HFFc6 (cell line): ENCODE measurements at regions not wholly inside any gene's neighbourhood (a gene's known extent, or its start where the extent isn't known, plus 50 kb on each side); places are given as distances from the start of the nearest gene placed in this dataset.

Experiments
- DNase-seq: peaks from one replicate; pipeline ENCODE4 v3.0.0-alpha.2; 2018
- H3K27ac Mint-ChIP-seq: 2 replicates; pipeline ENCODE4 v1.8.0; 2020; ENCODE audit warnings: mild to moderate bottlenecking, mixed read lengths
- H3K27me3 Mint-ChIP-seq: 2 replicates; pipeline ENCODE4 v1.8.0; 2021; ENCODE audit warnings: mild to moderate bottlenecking, moderate library complexity, mixed read lengths; ENCODE audit not compliant: insufficient read depth
- H3K36me3 Mint-ChIP-seq: 2 replicates; pipeline ENCODE4 v1.8.0; 2021; ENCODE audit warnings: low read depth, mixed read lengths
- H3K4me1 Mint-ChIP-seq: 2 replicates; pipeline ENCODE4 v1.8.0; 2020; ENCODE audit warnings: low read depth, mixed read lengths
- H3K4me3 Mint-ChIP-seq: 2 replicates; pipeline ENCODE4 v1.8.0; 2020; ENCODE audit warnings: mild to moderate bottlenecking, moderate library complexity, mixed read lengths
- H3K9me3 Mint-ChIP-seq: 2 replicates; pipeline ENCODE4 v1.8.0; 2020; ENCODE audit warnings: mild to moderate bottlenecking, mixed read lengths
- TF ChIP-seq, protein P1 (sequence below): fragments of 200-600 bp; sonication (generic); IDR thresholded peaks from 2 replicates; pipeline ENCODE4 v1.5.0; 2021; ENCODE audit warnings: antibody characterized with exemption, mild to moderate bottlenecking

- Mint-ChIP-seq H3K27me3 (peaks cover 2% of the 10 kb centered on the region; the same call in 1 of the 2 replicates), H3K27ac (peak overlapping the region; percentile 80), H3K4me3 (peak overlapping the region; percentile 37), H3K9me3 (no peaks in the 10 kb centered on the region), H3K4me1 (peaks cover 85% of the 10 kb centered on the region), H3K36me3 (0 out of 2 replicates have a peak, but pooled peaks cover 3% of the 10 kb centered on the region)
- peak; percentile 73 for DNase-seq
- TF ChIP-seq, protein P1, sequence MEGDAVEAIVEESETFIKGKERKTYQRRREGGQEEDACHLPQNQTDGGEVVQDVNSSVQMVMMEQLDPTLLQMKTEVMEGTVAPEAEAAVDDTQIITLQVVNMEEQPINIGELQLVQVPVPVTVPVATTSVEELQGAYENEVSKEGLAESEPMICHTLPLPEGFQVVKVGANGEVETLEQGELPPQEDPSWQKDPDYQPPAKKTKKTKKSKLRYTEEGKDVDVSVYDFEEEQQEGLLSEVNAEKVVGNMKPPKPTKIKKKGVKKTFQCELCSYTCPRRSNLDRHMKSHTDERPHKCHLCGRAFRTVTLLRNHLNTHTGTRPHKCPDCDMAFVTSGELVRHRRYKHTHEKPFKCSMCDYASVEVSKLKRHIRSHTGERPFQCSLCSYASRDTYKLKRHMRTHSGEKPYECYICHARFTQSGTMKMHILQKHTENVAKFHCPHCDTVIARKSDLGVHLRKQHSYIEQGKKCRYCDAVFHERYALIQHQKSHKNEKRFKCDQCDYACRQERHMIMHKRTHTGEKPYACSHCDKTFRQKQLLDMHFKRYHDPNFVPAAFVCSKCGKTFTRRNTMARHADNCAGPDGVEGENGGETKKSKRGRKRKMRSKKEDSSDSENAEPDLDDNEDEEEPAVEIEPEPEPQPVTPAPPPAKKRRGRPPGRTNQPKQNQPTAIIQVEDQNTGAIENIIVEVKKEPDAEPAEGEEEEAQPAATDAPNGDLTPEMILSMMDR, result no peak
Observed at GRCh38 chr14:85317491-85318021, 212.4 kb upstream of the FLRT2 start.

DNA sequence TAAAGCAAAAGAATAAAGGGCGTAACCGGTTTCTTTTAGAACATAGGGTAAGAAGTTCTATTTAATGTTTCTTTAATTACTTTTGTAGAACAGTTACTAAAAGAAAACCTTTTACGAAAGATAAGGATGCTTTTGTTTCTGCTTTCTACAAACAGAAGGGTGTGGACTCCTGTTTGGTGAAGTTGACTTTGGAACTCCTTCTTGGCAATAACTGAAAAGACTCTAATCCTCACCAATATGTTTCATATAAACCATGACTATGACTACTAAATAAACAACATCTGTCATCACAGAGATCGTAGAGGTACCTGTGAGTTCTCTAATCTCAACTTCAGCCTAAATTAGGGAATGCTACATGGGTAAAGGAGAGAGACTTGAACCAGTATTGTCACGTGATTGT is 210.8 kb upstream of the FLRT2 start:
- Mint-ChIP-seq H3K4me1 (peaks cover 71% of the 10 kb centered on the region), H3K4me3 (no peak overlapping the region), H3K9me3 (no peaks in the 10 kb centered on the region), H3K36me3 (0 out of 2 replicates have a peak, but pooled peaks cover 5% of the 10 kb centered on the region), H3K27ac (no peak overlapping the region), H3K27me3 (peaks cover 2% of the 10 kb centered on the region; the same call in 1 of the 2 replicates)
- TF ChIP-seq, protein P1, result no peak
- no peak for DNase-seq

GRCh38 chr14:85319998-85320630 is 209.8 kb upstream of the FLRT2 start:
- Mint-ChIP-seq H3K27ac (peak overlapping the region; percentile 76), H3K4me1 (peaks cover 61% of the 10 kb centered on the region), H3K27me3 (peaks cover 2% of the 10 kb centered on the region; the same call in 1 of the 2 replicates)

GRCh38 chr14:85325134-85326017 is 204.6 kb upstream of the FLRT2 start:
- no peak overlapping the region for H3K27ac Mint-ChIP-seq
- TF ChIP-seq, protein P1, result no peak
- 0 out of 2 replicates have a peak, but pooled peaks cover 5% of the 10 kb centered on the region for H3K36me3 Mint-ChIP-seq
- peaks cover 2% of the 10 kb centered on the region; the same call in 1 of the 2 replicates for H3K27me3 Mint-ChIP-seq
- no peak for DNase-seq
- H3K4me1 Mint-ChIP-seq, result peaks cover 8% of the 10 kb centered on the region
- H3K9me3 Mint-ChIP-seq, result no peaks in the 10 kb centered on the region
- H3K4me3 Mint-ChIP-seq, result no peak overlapping the region

More at GRCh38 chr14:85319998-85320630, 209.8 kb upstream of the FLRT2 start:
- 0 out of 2 replicates have a peak, but pooled peaks cover 5% of the 10 kb centered on the region for H3K36me3 Mint-ChIP-seq
- DNase-seq, result peak; percentile 72
- H3K9me3 Mint-ChIP-seq, result no peaks in the 10 kb centered on the region
- TF ChIP-seq, protein P1, result no peak
- peak overlapping the region; percentile 58; the same call in 1 of the 2 replicates for H3K4me3 Mint-ChIP-seq

- Mint-ChIP-seq H3K4me1 (peaks cover 14% of the 10 kb centered on the region), H3K9me3 (no peaks in the 10 kb centered on the region)
- TF ChIP-seq, protein P1, result no peak
Observed at GRCh38 chr14:85332401-85332800, 197.5 kb upstream of the FLRT2 start.

More at GRCh38 chr14:85332401-85332800, 197.5 kb upstream of the FLRT2 start:
- no peak overlapping the region for H3K27ac Mint-ChIP-seq
- no peak overlapping the region for H3K4me3 Mint-ChIP-seq
- no peaks in the 10 kb centered on the region for H3K36me3 Mint-ChIP-seq
- H3K27me3 Mint-ChIP-seq, result no peaks in the 10 kb centered on the region
- DNase-seq, result no peak
